Uterus (tissue), 3 donors: ENCODE measurements at regions not wholly inside any gene's neighbourhood (a gene's known extent, or its start where the extent isn't known, plus 50 kb on each side); places are given as distances from the start of the nearest gene placed in this dataset.

Experiments
- DNase-seq, 2 donors: peaks; one replicate each; pipeline ENCODE4 v3.0.0-alpha.2; 2019 to 2020
- H3K27ac ChIP-seq, 2 donors: fragments of 200-600 bp; sonication (generic); 1 replicate in 1 of 2; 2 replicates in 1 of 2; pipeline ENCODE4 v1.5.1; 2016 to 2018
- H3K27me3 ChIP-seq, 2 donors: fragments of 200-600 bp; sonication (generic); one replicate each; pipeline ENCODE4 v1.5.1; 2018 to 2019; ENCODE audit warnings: control low read depth in 1 of 2
- H3K36me3 ChIP-seq, 2 donors: fragments of 200-600 bp; sonication (generic); one replicate each; pipeline ENCODE4 v1.5.1; 2019; ENCODE audit warnings: control low read depth in 1 of 2
- H3K4me1 ChIP-seq, 2 donors: fragments of 200-600 bp; sonication (generic); one replicate each; pipeline ENCODE4 v1.5.1; 2018 to 2019; ENCODE audit warnings: control low read depth in 1 of 2
- H3K4me3 ChIP-seq, 2 donors: fragments of 200-600 bp; sonication (generic); 1 replicate in 1 of 2; 2 replicates in 1 of 2; pipeline ENCODE4 v1.5.1; 2018 to 2019; ENCODE audit warnings: mild to moderate bottlenecking in 1 of 2
- H3K9me3 ChIP-seq, 2 donors: fragments of 200-600 bp; sonication (generic); one replicate each; pipeline ENCODE4 v1.5.1; 2019; ENCODE audit warnings: control low read depth in 1 of 2
- CTCF ChIP-seq, 4 experiments: fragments of 200-600 bp in 2 of 4; fragments of 450-650 bp in 2 of 4; sonication (generic) in 2 of 4; IDR thresholded peaks; one replicate each; pipeline ENCODE4 v1.5.1; 2016 to 2019; ENCODE audit warnings: antibody characterized with exemption in 4 of 4, mild to moderate bottlenecking in 2 of 4, moderate library complexity in 1 of 4
- POLR2A ChIP-seq, 2 donors: fragments of 450-650 bp; IDR thresholded peaks; one replicate each; pipeline ENCODE4 v1.6.1; 2016; ENCODE audit warnings: antibody characterized with exemption in 2 of 2, mild to moderate bottlenecking in 1 of 2, moderate library complexity in 1 of 2
- intact Hi-C: fragments of 100-400 bp; cut with DNase I; formaldehyde crosslinking; loops from one replicate; pipeline ENCODE4 v1.15.1; 2023; ENCODE audit warnings: low total_unique reads
- donor health status: DM: yes; HTN: yes; CAD: no.

- no peak for TF ChIP-seq POLR2A (IDR thresholded peaks at IDR 0.05)
- no peak for TF ChIP-seq CTCF (IDR thresholded peaks at IDR 0.05)
- no peak overlapping the region for H3K4me3 ChIP-seq
- H3K36me3 ChIP-seq = no peaks in the 10 kb centered on the region
- intact Hi-C loops = no loop called here
- no peak for DNase-seq
- no peaks in the 10 kb centered on the region for H3K4me1 ChIP-seq
- H3K9me3 ChIP-seq = no peaks in the 10 kb centered on the region
- no peaks in the 10 kb centered on the region for H3K27me3 ChIP-seq
- no peak overlapping the region for H3K27ac ChIP-seq
Observed at GRCh38 chr12:73906757-73907156, 630.9 kb upstream of the ATXN7L3B start.

- Histone ChIP-seq H3K36me3 (no peaks in the 10 kb centered on the region), H3K27me3 (no peaks in the 10 kb centered on the region), H3K4me1 (no peaks in the 10 kb centered on the region), H3K4me3 (no peak overlapping the region), H3K9me3 (no peaks in the 10 kb centered on the region), H3K27ac (no peak overlapping the region)
- TF ChIP-seq CTCF (IDR thresholded peaks at IDR 0.05) = no peak
- no peak for TF ChIP-seq POLR2A (IDR thresholded peaks at IDR 0.05)
- intact Hi-C loops = no loop called here
- no peak for DNase-seq
Observed at GRCh38 chr12:73935817-73936216, 601.8 kb upstream of the ATXN7L3B start.

GRCh38 chr12:73947326-73948026, 590.2 kb upstream of the ATXN7L3B start:
- TF ChIP-seq CTCF (IDR thresholded peaks at IDR 0.05) (no peak), POLR2A (IDR thresholded peaks at IDR 0.05) (no peak)
- intact Hi-C loops = no loop called here
- no peak for DNase-seq
- Histone ChIP-seq H3K27ac (no peak overlapping the region), H3K36me3 (no peaks in the 10 kb centered on the region), H3K4me3 (no peak overlapping the region), H3K4me1 (no peaks in the 10 kb centered on the region), H3K9me3 (no peaks in the 10 kb centered on the region), H3K27me3 (no peaks in the 10 kb centered on the region)

GRCh38 chr12:73950507-73950906, 587.1 kb upstream of the ATXN7L3B start:
- DNase-seq = no peak
- Histone ChIP-seq H3K4me1 (no peaks in the 10 kb centered on the region), H3K9me3 (no peaks in the 10 kb centered on the region), H3K27me3 (no peaks in the 10 kb centered on the region), H3K27ac (no peak overlapping the region), H3K4me3 (no peak overlapping the region), H3K36me3 (no peaks in the 10 kb centered on the region)
- TF ChIP-seq POLR2A (IDR thresholded peaks at IDR 0.05) (no peak), CTCF (IDR thresholded peaks at IDR 0.05) (no peak)
- intact Hi-C loops = no loop called here

GRCh38 chr12:73951956-73952703, 585.5 kb upstream of the ATXN7L3B start:
- H3K27ac ChIP-seq = no peak overlapping the region
- no peaks in the 10 kb centered on the region for H3K27me3 ChIP-seq
- H3K4me3 ChIP-seq = no peak overlapping the region
- no peak for TF ChIP-seq POLR2A (IDR thresholded peaks at IDR 0.05)
- TF ChIP-seq CTCF (IDR thresholded peaks at IDR 0.05) = no peak
- H3K4me1 ChIP-seq = no peaks in the 10 kb centered on the region
- H3K9me3 ChIP-seq = no peaks in the 10 kb centered on the region
- no peaks in the 10 kb centered on the region for H3K36me3 ChIP-seq
- no peak for DNase-seq
- intact Hi-C loops = no loop called here
